ENCODE measurements at regions not wholly inside any gene's neighbourhood (a gene's known extent, or its start where the extent isn't known, plus 50 kb on each side); places are given as distances from the start of the nearest gene placed in this dataset.

DNA sequence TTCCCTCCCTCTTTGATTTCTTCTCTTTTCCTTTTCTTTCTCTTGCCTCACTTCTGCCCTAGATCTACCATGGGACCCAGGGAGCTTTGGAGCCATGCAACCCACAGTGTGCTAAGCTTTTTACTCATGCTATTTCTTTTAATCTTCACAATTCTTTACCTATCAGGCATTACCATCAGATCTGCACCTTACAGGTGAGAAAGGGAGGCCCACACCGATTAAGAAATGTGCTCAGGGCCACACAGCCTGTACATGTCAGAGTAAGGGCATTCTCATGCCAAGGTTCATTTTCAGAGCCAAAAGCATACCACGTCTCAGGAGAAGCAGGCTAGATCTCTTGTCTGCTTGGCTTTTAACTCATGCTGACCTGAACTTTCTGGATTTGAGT is 161.9 kb downstream of the RPIA start:
- TF ChIP-seq, protein P1, sequence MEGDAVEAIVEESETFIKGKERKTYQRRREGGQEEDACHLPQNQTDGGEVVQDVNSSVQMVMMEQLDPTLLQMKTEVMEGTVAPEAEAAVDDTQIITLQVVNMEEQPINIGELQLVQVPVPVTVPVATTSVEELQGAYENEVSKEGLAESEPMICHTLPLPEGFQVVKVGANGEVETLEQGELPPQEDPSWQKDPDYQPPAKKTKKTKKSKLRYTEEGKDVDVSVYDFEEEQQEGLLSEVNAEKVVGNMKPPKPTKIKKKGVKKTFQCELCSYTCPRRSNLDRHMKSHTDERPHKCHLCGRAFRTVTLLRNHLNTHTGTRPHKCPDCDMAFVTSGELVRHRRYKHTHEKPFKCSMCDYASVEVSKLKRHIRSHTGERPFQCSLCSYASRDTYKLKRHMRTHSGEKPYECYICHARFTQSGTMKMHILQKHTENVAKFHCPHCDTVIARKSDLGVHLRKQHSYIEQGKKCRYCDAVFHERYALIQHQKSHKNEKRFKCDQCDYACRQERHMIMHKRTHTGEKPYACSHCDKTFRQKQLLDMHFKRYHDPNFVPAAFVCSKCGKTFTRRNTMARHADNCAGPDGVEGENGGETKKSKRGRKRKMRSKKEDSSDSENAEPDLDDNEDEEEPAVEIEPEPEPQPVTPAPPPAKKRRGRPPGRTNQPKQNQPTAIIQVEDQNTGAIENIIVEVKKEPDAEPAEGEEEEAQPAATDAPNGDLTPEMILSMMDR (IDR thresholded peaks at IDR 0.05; ENCODE audit: low read length) = no peak
- no peak for TF ChIP-seq EZH2 (IDR thresholded peaks at IDR 0.05; ENCODE audit: borderline replicate concordance, low read length)
